ENCODE measurements at regions not wholly inside any gene's neighbourhood (a gene's known extent, or its start where the extent isn't known, plus 50 kb on each side); places are given as distances from the start of the nearest gene placed in this dataset.

GRCh38 chr1:87208080-87208479 lies 120.6 kb upstream of the LMO4 start:
- H3K4me1 ChIP-seq (ENCODE audit: control insufficient read depth, extremely low read depth, insufficient read depth, low read length) = no peaks in the 10 kb centered on the region
- H2AFZ ChIP-seq (ENCODE audit: low read length) = no peak overlapping the region
- H3K27ac ChIP-seq (ENCODE audit: insufficient read depth, low read length) = no peak overlapping the region
- no peak overlapping the region for H3K4me2 ChIP-seq (ENCODE audit: extremely low read depth, insufficient read depth, low read length)
- no peak for TF ChIP-seq EZH2 (IDR thresholded peaks at IDR 0.05; ENCODE audit: low read length, missing control alignments)
- TF ChIP-seq CTCF (conservative IDR thresholded peaks at IDR 0.05 in 1 of 2, IDR thresholded peaks at IDR 0.05 in 1 of 2; ENCODE audit: low read depth in 1 of 2, low read length in 2 of 2) = no peak
- no peaks in the 10 kb centered on the region for H4K20me1 ChIP-seq (ENCODE audit: control insufficient read depth, extremely low read depth, insufficient read depth, low read length)
- H3K36me3 ChIP-seq (ENCODE audit: control insufficient read depth, insufficient read depth, low read length) = no peaks in the 10 kb centered on the region
- no peaks in the 10 kb centered on the region for H3K79me2 ChIP-seq (ENCODE audit: control insufficient read depth, insufficient read depth, low read length)
- no peaks in the 10 kb centered on the region for H3K27me3 ChIP-seq (ENCODE audit: control insufficient read depth, insufficient read depth, low read length)
- no peak overlapping the region for H3K4me3 ChIP-seq (replicated peaks in 1 of 4; ENCODE audit: control extremely low read depth in 1 of 4, insufficient read depth in 1 of 4, low read depth in 3 of 4, low read length in 4 of 4)
- H3K9ac ChIP-seq (ENCODE audit: insufficient read depth, low read length) = no peak overlapping the region
- no peaks in the 10 kb centered on the region for H3K9me3 ChIP-seq (ENCODE audit: control insufficient read depth, insufficient read depth, low read depth, low read length)
- no peak for DNase-seq (ENCODE audit: low read depth in 2 of 2)

- Histone ChIP-seq H3K4me2 (ENCODE audit: extremely low read depth, insufficient read depth, low read length) (no peak overlapping the region), H3K9me3 (ENCODE audit: control insufficient read depth, insufficient read depth, low read depth, low read length) (no peaks in the 10 kb centered on the region), H3K27ac (ENCODE audit: insufficient read depth, low read length) (no peak overlapping the region), H2AFZ (ENCODE audit: low read length) (no peak overlapping the region), H3K36me3 (ENCODE audit: control insufficient read depth, insufficient read depth, low read length) (no peaks in the 10 kb centered on the region), H4K20me1 (ENCODE audit: control insufficient read depth, extremely low read depth, insufficient read depth, low read length) (no peaks in the 10 kb centered on the region), H3K4me3 (replicated peaks in 1 of 4; ENCODE audit: control extremely low read depth in 1 of 4, insufficient read depth in 1 of 4, low read depth in 3 of 4, low read length in 4 of 4) (no peak overlapping the region), H3K27me3 (ENCODE audit: control insufficient read depth, insufficient read depth, low read length) (no peaks in the 10 kb centered on the region), H3K9ac (ENCODE audit: insufficient read depth, low read length) (no peak overlapping the region), H3K4me1 (ENCODE audit: control insufficient read depth, extremely low read depth, insufficient read depth, low read length) (no peaks in the 10 kb centered on the region), H3K79me2 (ENCODE audit: control insufficient read depth, insufficient read depth, low read length) (no peaks in the 10 kb centered on the region)
- TF ChIP-seq EZH2 (IDR thresholded peaks at IDR 0.05; ENCODE audit: low read length, missing control alignments) (no peak), CTCF (conservative IDR thresholded peaks at IDR 0.05 in 1 of 2, IDR thresholded peaks at IDR 0.05 in 1 of 2; ENCODE audit: low read depth in 1 of 2, low read length in 2 of 2) (no peak)
- DNase-seq (ENCODE audit: low read depth in 2 of 2) = no peak
Observed at GRCh38 chr1:87208931-87209330, 119.7 kb upstream of the LMO4 start.

- no peaks in the 10 kb centered on the region for H3K36me3 ChIP-seq (ENCODE audit: control insufficient read depth, insufficient read depth, low read length)
- no peaks in the 10 kb centered on the region for H3K9me3 ChIP-seq (ENCODE audit: control insufficient read depth, insufficient read depth, low read depth, low read length)
- no peak overlapping the region for H3K9ac ChIP-seq (ENCODE audit: insufficient read depth, low read length)
- H3K4me1 ChIP-seq (ENCODE audit: control insufficient read depth, extremely low read depth, insufficient read depth, low read length) = no peaks in the 10 kb centered on the region
- H3K27me3 ChIP-seq (ENCODE audit: control insufficient read depth, insufficient read depth, low read length) = no peaks in the 10 kb centered on the region
- TF ChIP-seq CTCF (conservative IDR thresholded peaks at IDR 0.05 in 1 of 2, IDR thresholded peaks at IDR 0.05 in 1 of 2; ENCODE audit: low read depth in 1 of 2, low read length in 2 of 2) (no peak), EZH2 (IDR thresholded peaks at IDR 0.05; ENCODE audit: low read length, missing control alignments) (no peak)
- H3K4me2 ChIP-seq (ENCODE audit: extremely low read depth, insufficient read depth, low read length) = no peak overlapping the region
- no peak overlapping the region for H3K4me3 ChIP-seq (replicated peaks in 1 of 4; ENCODE audit: control extremely low read depth in 1 of 4, insufficient read depth in 1 of 4, low read depth in 3 of 4, low read length in 4 of 4)
- no peaks in the 10 kb centered on the region for H4K20me1 ChIP-seq (ENCODE audit: control insufficient read depth, extremely low read depth, insufficient read depth, low read length)
- H2AFZ ChIP-seq (ENCODE audit: low read length) = no peak overlapping the region
- H3K27ac ChIP-seq (ENCODE audit: insufficient read depth, low read length) = no peak overlapping the region
- H3K79me2 ChIP-seq (ENCODE audit: control insufficient read depth, insufficient read depth, low read length) = no peaks in the 10 kb centered on the region
- DNase-seq (ENCODE audit: low read depth in 2 of 2) = no peak
Observed at GRCh38 chr1:87210151-87210550, 118.5 kb upstream of the LMO4 start.
